ENCODE measurements at regions not wholly inside any gene's neighbourhood (a gene's known extent, or its start where the extent isn't known, plus 50 kb on each side); places are given as distances from the start of the nearest gene placed in this dataset.
A peak's percentile ranks its signal among the peaks of the same experiment; 100 is the strongest.

- ChIA-PET CTCF (no interaction called here), RAD21 (ENCODE audit: low non-redundant PET in 1 of 2, low total read pairs in 2 of 2, uncharacterized antibody in 2 of 2, unreplicated experiment in 2 of 2) (no interaction called here), POLR2A (no interaction called here)
- Histone ChIP-seq H3K27me3 (ENCODE audit: insufficient read depth, low read length) (no peaks in the 10 kb centered on the region), H3K9ac (ENCODE audit: low read length) (no peak overlapping the region), H4K20me1 (ENCODE audit: insufficient read depth) (no peaks in the 10 kb centered on the region), H3K4me3 (replicated peaks in 1 of 2; ENCODE audit: low read depth in 1 of 2, low read length in 2 of 2) (no peak overlapping the region), H3K27ac (ENCODE audit: low read depth, low read length) (no peak overlapping the region), H2AFZ (ENCODE audit: low read depth, low read length, poor library complexity, severe bottlenecking) (no peak overlapping the region), H3K9me3 (ENCODE audit: control insufficient read depth in 1 of 2, insufficient read depth in 1 of 2, low read depth in 1 of 2, low read length in 2 of 2) (no peaks in the 10 kb centered on the region), H3K9me2 (ENCODE audit: insufficient read depth) (no peaks in the 10 kb centered on the region), H3K4me2 (ENCODE audit: low read length) (no peak overlapping the region), H3K4me1 (ENCODE audit: control insufficient read depth in 1 of 2, insufficient read depth in 2 of 2, low read length in 2 of 2) (no peaks in the 10 kb centered on the region), H3K79me2 (ENCODE audit: insufficient read depth, low read length) (no peaks in the 10 kb centered on the region), H3K36me3 (ENCODE audit: control insufficient read depth in 1 of 2, insufficient read depth in 2 of 2, low read length in 2 of 2) (no peaks in the 10 kb centered on the region)
- DNase-seq (ENCODE audit: low read depth, low spot score) (no peak), ATAC-seq (no peak)
- no TSS peak for BruUV-seq (replicated peaks)
- TF ChIP-seq, protein P1, sequence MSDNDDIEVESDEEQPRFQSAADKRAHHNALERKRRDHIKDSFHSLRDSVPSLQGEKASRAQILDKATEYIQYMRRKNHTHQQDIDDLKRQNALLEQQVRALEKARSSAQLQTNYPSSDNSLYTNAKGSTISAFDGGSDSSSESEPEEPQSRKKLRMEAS (IDR thresholded peaks at IDR 0.05), result no peak
- TF ChIP-seq RAD21 (IDR thresholded peaks at IDR 0.05; ENCODE audit: low read depth) (no peak), ATF3 (IDR thresholded peaks at IDR 0.05) (no peak), TCF7L2 (IDR thresholded peaks at IDR 0.05; ENCODE audit: borderline replicate concordance, extremely low read depth, insufficient read depth, insufficient read length) (peak; percentile 67), SIN3A (IDR thresholded peaks at IDR 0.05; ENCODE audit: low read depth) (no peak), EZH2phosphoT487 (IDR thresholded peaks at IDR 0.05; ENCODE audit: borderline replicate concordance) (no peak)
- TF ChIP-seq, protein P2, sequence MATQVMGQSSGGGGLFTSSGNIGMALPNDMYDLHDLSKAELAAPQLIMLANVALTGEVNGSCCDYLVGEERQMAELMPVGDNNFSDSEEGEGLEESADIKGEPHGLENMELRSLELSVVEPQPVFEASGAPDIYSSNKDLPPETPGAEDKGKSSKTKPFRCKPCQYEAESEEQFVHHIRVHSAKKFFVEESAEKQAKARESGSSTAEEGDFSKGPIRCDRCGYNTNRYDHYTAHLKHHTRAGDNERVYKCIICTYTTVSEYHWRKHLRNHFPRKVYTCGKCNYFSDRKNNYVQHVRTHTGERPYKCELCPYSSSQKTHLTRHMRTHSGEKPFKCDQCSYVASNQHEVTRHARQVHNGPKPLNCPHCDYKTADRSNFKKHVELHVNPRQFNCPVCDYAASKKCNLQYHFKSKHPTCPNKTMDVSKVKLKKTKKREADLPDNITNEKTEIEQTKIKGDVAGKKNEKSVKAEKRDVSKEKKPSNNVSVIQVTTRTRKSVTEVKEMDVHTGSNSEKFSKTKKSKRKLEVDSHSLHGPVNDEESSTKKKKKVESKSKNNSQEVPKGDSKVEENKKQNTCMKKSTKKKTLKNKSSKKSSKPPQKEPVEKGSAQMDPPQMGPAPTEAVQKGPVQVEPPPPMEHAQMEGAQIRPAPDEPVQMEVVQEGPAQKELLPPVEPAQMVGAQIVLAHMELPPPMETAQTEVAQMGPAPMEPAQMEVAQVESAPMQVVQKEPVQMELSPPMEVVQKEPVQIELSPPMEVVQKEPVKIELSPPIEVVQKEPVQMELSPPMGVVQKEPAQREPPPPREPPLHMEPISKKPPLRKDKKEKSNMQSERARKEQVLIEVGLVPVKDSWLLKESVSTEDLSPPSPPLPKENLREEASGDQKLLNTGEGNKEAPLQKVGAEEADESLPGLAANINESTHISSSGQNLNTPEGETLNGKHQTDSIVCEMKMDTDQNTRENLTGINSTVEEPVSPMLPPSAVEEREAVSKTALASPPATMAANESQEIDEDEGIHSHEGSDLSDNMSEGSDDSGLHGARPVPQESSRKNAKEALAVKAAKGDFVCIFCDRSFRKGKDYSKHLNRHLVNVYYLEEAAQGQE (IDR thresholded peaks at IDR 0.05; ENCODE audit: low read depth), result no peak
- intact Hi-C loops (cut with micrococcal nuclease), result no loop called here
These were observed 73.2 kb downstream of the ZIC4 start for GRCh38 chr3:147333098-147333497.
